ENCODE measurements at regions not wholly inside any gene's neighbourhood (a gene's known extent, or its start where the extent isn't known, plus 50 kb on each side); places are given as distances from the start of the nearest gene placed in this dataset.

- TF ChIP-seq POLR2A (IDR thresholded peaks at IDR 0.05), result no peak
- TF ChIP-seq CTCF (IDR thresholded peaks at IDR 0.05), result no peak
- no peak for TF ChIP-seq POLR2AphosphoS5 (IDR thresholded peaks at IDR 0.05; ENCODE audit: insufficient read depth in 1 of 2, low read depth in 1 of 2)
- no peak overlapping the region for H3K27ac ChIP-seq
- H3K36me3 ChIP-seq, result no peaks in the 10 kb centered on the region
- H3K9me3 ChIP-seq, result no peaks in the 10 kb centered on the region
- no peaks in the 10 kb centered on the region for H3K4me1 ChIP-seq
- intact Hi-C loops (cut with DNase I), result no loop called here
- H3K4me3 ChIP-seq, result no peak overlapping the region
- DNase-seq (ENCODE audit: extremely low spot score in 2 of 2), result no peak
- no peaks in the 10 kb centered on the region for H3K27me3 ChIP-seq
These were observed 432.1 kb upstream of the PCDH15 start for GRCh38 chr10:55233090-55233489.

- TF ChIP-seq POLR2A (IDR thresholded peaks at IDR 0.05) (no peak), CTCF (IDR thresholded peaks at IDR 0.05) (no peak), POLR2AphosphoS5 (IDR thresholded peaks at IDR 0.05; ENCODE audit: insufficient read depth in 1 of 2, low read depth in 1 of 2) (no peak)
- no peak overlapping the region for H3K4me3 ChIP-seq
- no peak overlapping the region for H3K27ac ChIP-seq
- DNase-seq (ENCODE audit: extremely low spot score in 2 of 2), result no peak
- no peaks in the 10 kb centered on the region for H3K9me3 ChIP-seq
- H3K27me3 ChIP-seq, result no peaks in the 10 kb centered on the region
- no peaks in the 10 kb centered on the region for H3K4me1 ChIP-seq
- H3K36me3 ChIP-seq, result no peaks in the 10 kb centered on the region
- intact Hi-C loops (cut with DNase I), result no loop called here
These were observed 431.5 kb upstream of the PCDH15 start for GRCh38 chr10:55232553-55232952.

GRCh38 chr10:55227967-55228366 is 426.9 kb upstream of the PCDH15 start:
- H3K4me3 ChIP-seq, result no peak overlapping the region
- no peaks in the 10 kb centered on the region for H3K36me3 ChIP-seq
- DNase-seq (ENCODE audit: extremely low spot score in 2 of 2), result no peak
- H3K27ac ChIP-seq, result no peak overlapping the region
- H3K4me1 ChIP-seq, result no peaks in the 10 kb centered on the region
- intact Hi-C loops (cut with DNase I), result no loop called here
- H3K27me3 ChIP-seq, result no peaks in the 10 kb centered on the region
- TF ChIP-seq POLR2A (IDR thresholded peaks at IDR 0.05), result no peak
- TF ChIP-seq POLR2AphosphoS5 (IDR thresholded peaks at IDR 0.05; ENCODE audit: insufficient read depth in 1 of 2, low read depth in 1 of 2), result no peak
- no peak for TF ChIP-seq CTCF (IDR thresholded peaks at IDR 0.05)
- H3K9me3 ChIP-seq, result no peaks in the 10 kb centered on the region

DNA sequence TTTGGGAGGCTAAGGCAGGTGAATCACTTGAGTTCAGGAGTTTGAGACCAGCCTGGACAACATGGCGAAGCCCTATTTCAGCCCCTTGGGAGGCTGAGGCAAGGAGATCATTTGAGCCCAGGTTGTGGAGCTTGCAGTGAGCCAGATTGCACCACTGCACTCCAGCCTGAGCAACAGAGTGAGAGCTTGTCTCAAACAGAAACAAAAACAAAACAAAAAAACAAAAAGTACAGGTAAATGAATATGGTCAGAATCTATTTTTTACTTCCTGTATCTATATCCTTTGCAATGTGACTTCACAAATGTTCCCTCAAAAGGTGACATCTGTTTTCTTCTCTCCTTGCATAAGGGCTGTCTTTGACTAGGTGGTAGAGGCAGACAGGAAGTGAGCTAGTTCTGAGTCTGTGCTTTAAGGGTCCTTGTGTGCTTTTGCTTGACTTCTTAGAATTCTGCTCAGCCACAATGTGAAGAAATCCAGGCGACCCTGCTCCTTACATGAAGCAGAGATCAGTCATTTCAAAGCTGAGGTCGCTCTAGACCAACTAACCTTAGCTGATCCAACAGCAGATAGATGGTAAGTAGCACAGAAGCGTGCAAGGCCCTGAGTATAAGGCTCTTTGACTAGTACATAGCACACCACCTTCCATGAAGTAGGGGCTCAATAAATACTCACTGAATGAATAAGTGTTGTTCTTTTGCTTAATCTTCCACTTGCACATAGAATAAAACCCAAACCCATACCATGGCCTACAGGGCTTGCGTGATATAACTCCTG is 423.2 kb upstream of the PCDH15 start:
- no peaks in the 10 kb centered on the region for H3K9me3 ChIP-seq
- TF ChIP-seq POLR2AphosphoS5 (IDR thresholded peaks at IDR 0.05; ENCODE audit: insufficient read depth in 1 of 2, low read depth in 1 of 2) (no peak), CTCF (IDR thresholded peaks at IDR 0.05) (no peak), POLR2A (IDR thresholded peaks at IDR 0.05) (no peak)
- DNase-seq (ENCODE audit: extremely low spot score in 2 of 2), result no peak
- H3K4me1 ChIP-seq, result no peaks in the 10 kb centered on the region
- no peaks in the 10 kb centered on the region for H3K27me3 ChIP-seq
- H3K36me3 ChIP-seq, result no peaks in the 10 kb centered on the region
- no peak overlapping the region for H3K27ac ChIP-seq
- intact Hi-C loops (cut with DNase I), result no loop called here
- H3K4me3 ChIP-seq, result no peak overlapping the region

DNA sequence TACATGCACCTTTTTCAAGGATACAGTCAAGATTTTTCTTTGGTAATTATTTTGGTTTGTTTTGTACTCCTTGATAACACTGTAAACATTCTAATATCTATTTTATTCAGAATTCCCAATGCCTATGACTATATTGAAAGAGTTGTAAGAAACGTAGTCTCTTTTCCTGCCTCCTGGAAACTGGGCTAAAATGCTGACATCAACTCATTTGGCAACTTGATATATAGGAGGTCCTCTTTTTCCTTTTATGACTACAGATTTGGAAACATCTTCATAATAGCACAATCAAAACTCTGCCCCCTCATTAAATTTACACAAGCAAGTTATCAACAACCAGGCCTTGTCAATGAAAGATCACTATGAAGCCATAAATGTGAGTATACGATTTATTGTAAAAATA is 422.3 kb upstream of the PCDH15 start:
- H3K27me3 ChIP-seq, result no peaks in the 10 kb centered on the region
- intact Hi-C loops (cut with DNase I), result no loop called here

More for the DNA sequence above, 422.3 kb upstream of the PCDH15 start:
- TF ChIP-seq POLR2A (IDR thresholded peaks at IDR 0.05) (no peak), CTCF (IDR thresholded peaks at IDR 0.05) (no peak), POLR2AphosphoS5 (IDR thresholded peaks at IDR 0.05; ENCODE audit: insufficient read depth in 1 of 2, low read depth in 1 of 2) (no peak)
- DNase-seq (ENCODE audit: extremely low spot score in 2 of 2), result no peak
- Histone ChIP-seq H3K27ac (no peak overlapping the region), H3K4me1 (no peaks in the 10 kb centered on the region), H3K9me3 (no peaks in the 10 kb centered on the region), H3K4me3 (no peak overlapping the region), H3K36me3 (no peaks in the 10 kb centered on the region)

Measured in vagina (tissue), 2 donors.